B cell (primary cell): ENCODE measurements at regions not wholly inside any gene's neighbourhood (a gene's known extent, or its start where the extent isn't known, plus 50 kb on each side); places are given as distances from the start of the nearest gene placed in this dataset.

Experiments
- ATAC-seq: fragments of 200-7000 bp; cut with Tn5 transposase; one replicate; pipeline ENCODE4 v1.10.0; 2021; ENCODE audit warnings: low read depth, mild to moderate bottlenecking, moderate number of reproducible peaks, moderate library complexity
- CTCF ChIA-PET: fragments of 350-600 bp; sonication (Branson Sonifier 250); formaldehyde crosslinking; loops from one replicate; lab custom pipeline; 2021; ENCODE audit warnings: antibody characterized with exemption, inconsistent platforms; lab: Charles Lee
- POLR2A ChIA-PET: fragments of 350-600 bp; sonication (Branson Sonifier 250); formaldehyde crosslinking; loops from one replicate; lab custom pipeline; 2021; ENCODE audit warnings: antibody characterized with exemption; lab: Charles Lee
- DNase-seq: peaks from one replicate; pipeline ENCODE4 v3.0.0; 2013
- H2AFZ ChIP-seq: 2 replicates; pipeline ENCODE4 v1.6.1; 2012; ENCODE audit warnings: mild to moderate bottlenecking, low read depth, low read length; ENCODE audit not compliant: insufficient read depth, poor library complexity, severe bottlenecking
- H3K27ac ChIP-seq, 2 donors: 1 replicate in 1 of 2; 2 replicates in 1 of 2; pipeline ENCODE4 v1.5.1; 2012 to 2013; ENCODE audit warnings: low read length in 2 of 2, mild to moderate bottlenecking in 2 of 2, moderate library complexity in 1 of 2
- H3K27me3 ChIP-seq, 4 experiments: fragments of 200-600 bp in 1 of 4; sonication (generic) in 1 of 4; replicated peaks in 1 of 4; 1 replicate in 2 of 4; 2 replicates in 2 of 4; pipeline versions ENCODE4 v1.6.1 to v1.7.0; 2013 to 2016; ENCODE audit warnings: low read length in 3 of 4, mild to moderate bottlenecking in 2 of 4, mixed read lengths in 1 of 4, moderate library complexity in 1 of 4; ENCODE audit not compliant: insufficient read depth in 4 of 4, control insufficient read depth in 3 of 4; ENCODE audit errors: control extremely low read depth in 1 of 4
- H3K36me3 ChIP-seq, 2 experiments: replicated peaks in 1 of 2; 1 replicate in 1 of 2; 2 replicates in 1 of 2; pipeline versions ENCODE4 v1.6.1 to v1.7.1; 2013; ENCODE audit warnings: low read length in 1 of 2; ENCODE audit not compliant: insufficient read depth in 2 of 2, control insufficient read depth in 1 of 2; ENCODE audit errors: control extremely low read depth in 1 of 2, extremely low read depth in 1 of 2
- H3K4me1 ChIP-seq, 2 donors: fragments of 200-600 bp in 1 of 2; sonication (generic) in 1 of 2; 1 replicate in 1 of 2; 2 replicates in 1 of 2; pipeline versions ENCODE4 v1.5.1 to v1.6.1; 2013 to 2017; ENCODE audit warnings: low read length in 2 of 2; ENCODE audit not compliant: control insufficient read depth in 2 of 2, insufficient read depth in 2 of 2
- H3K4me2 ChIP-seq: replicated peaks from 2 replicates; pipeline ENCODE3; 2012; ENCODE audit warnings: mild to moderate bottlenecking, low read depth, low read length; ENCODE audit not compliant: poor library complexity, severe bottlenecking
- H3K4me3 ChIP-seq, 5 experiments: fragments of 200-600 bp in 1 of 5; sonication (generic) in 1 of 5; 1 replicate in 3 of 5; 2 replicates in 2 of 5; pipeline versions ENCODE4 v1.5.1 to v1.7.0; 2011 to 2016; ENCODE audit warnings: low read length in 4 of 5, mild to moderate bottlenecking in 4 of 5, low read depth in 2 of 5, control low read depth in 1 of 5, moderate library complexity in 1 of 5; ENCODE audit not compliant: insufficient read depth in 1 of 5; ENCODE audit errors: control extremely low read depth in 1 of 5, extremely low read depth in 1 of 5
- H3K79me2 ChIP-seq: fragments of 200-600 bp; sonication (generic); one replicate; pipeline ENCODE4 v1.6.0; 2016; ENCODE audit warnings: low read length; ENCODE audit not compliant: control insufficient read depth, insufficient read depth
- H3K9ac ChIP-seq: fragments of 200-600 bp; sonication (generic); 2 replicates; pipeline ENCODE4 v1.6.1; 2017; ENCODE audit warnings: mild to moderate bottlenecking, low read length, moderate library complexity
- H3K9me3 ChIP-seq, 3 donors: one replicate each; pipeline versions ENCODE4 v1.6.1 to v1.7.1; 2013; ENCODE audit warnings: low read length in 2 of 3; ENCODE audit not compliant: control insufficient read depth in 2 of 3, insufficient read depth in 1 of 3; ENCODE audit errors: control extremely low read depth in 1 of 3
- H4K20me1 ChIP-seq: 2 replicates; pipeline ENCODE4 v1.6.0; 2012; ENCODE audit warnings: mild to moderate bottlenecking, low read length; ENCODE audit not compliant: insufficient read depth, control insufficient read depth, poor library complexity, severe bottlenecking
- H3K27ac Mint-ChIP-seq: one replicate; pipeline ENCODE4 v1.8.0; 2021; ENCODE audit warnings: mixed read lengths
- H3K27me3 Mint-ChIP-seq: one replicate; pipeline ENCODE4 v1.8.0; 2021; ENCODE audit warnings: mixed read lengths
- H3K4me1 Mint-ChIP-seq: one replicate; pipeline ENCODE4 v1.8.0; 2021; ENCODE audit warnings: mixed read lengths
- H3K4me3 Mint-ChIP-seq: one replicate; pipeline ENCODE4 v1.8.0; 2021; ENCODE audit warnings: mixed read lengths
- H3K9me3 Mint-ChIP-seq: one replicate; pipeline ENCODE4 v1.8.0; 2022; ENCODE audit warnings: mixed read lengths; ENCODE audit not compliant: insufficient read depth
- EZH2 ChIP-seq: IDR thresholded peaks from 2 replicates; pipeline ENCODE4 v1.6.1; 2012; ENCODE audit warnings: borderline replicate concordance, low read depth, mild to moderate bottlenecking, moderate library complexity, low read length; ENCODE audit not compliant: insufficient read depth, poor library complexity, severe bottlenecking
- WGBS: methylation state at CpG from one replicate; pipeline ENCODE4 v1.1.5; 2013; ENCODE audit warnings: missing lambda C conversion rate; ENCODE audit not compliant: insufficient coverage; 5-methylcytosine and 5-hydroxymethylcytosine counted together
- intact Hi-C: fragments of 100-400 bp; cut with micrococcal nuclease; formaldehyde crosslinking; loops from one replicate; pipeline ENCODE4 v1.10.0; 2022
- TF ChIP-seq, protein P1 (sequence below): fragments of 200-600 bp; IDR thresholded peaks from one replicate; pipeline ENCODE4 v1.8.0; 2022; ENCODE audit warnings: antibody characterized with exemption, mild to moderate bottlenecking

DNA sequence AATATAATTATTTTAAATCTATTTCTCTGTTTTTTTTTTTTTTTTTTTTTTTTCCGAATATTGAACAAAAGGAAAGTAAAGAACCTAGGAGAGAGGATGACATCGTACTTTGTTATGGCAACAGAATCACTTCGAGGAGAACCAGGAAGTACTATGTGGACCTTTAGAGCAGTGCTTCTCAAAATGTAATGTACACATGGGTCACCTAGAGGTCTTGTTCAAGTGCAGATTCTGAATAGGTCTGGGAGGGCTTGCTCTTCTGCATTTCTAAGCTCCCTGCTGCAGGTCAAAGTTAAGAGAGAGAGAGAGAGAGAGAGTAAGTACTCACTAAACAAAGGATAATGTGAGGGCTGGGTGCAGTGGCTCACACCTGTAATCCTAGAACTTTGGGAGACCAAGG lies 419.5 kb upstream of the TENM4 start:
- H3K4me1 ChIP-seq = no peaks in the 10 kb centered on the region
- 82% methylated on average over 2 of the region's 3 CpGs for WGBS
- Mint-ChIP-seq H3K4me3 (no peak overlapping the region), H3K27ac (no peak overlapping the region), H3K9me3 (peaks cover 9% of the 10 kb centered on the region), H3K27me3 (no peaks in the 10 kb centered on the region), H3K4me1 (no peaks in the 10 kb centered on the region)
- no peaks in the 10 kb centered on the region for H3K36me3 ChIP-seq
- intact Hi-C loops = no loop called here
- no peak overlapping the region for H2AFZ ChIP-seq
- ATAC-seq = no peak
- no peaks in the 10 kb centered on the region for H4K20me1 ChIP-seq
- no peaks in the 10 kb centered on the region for H3K27me3 ChIP-seq
- POLR2A ChIA-PET = no interaction called here
- CTCF ChIA-PET = interaction anchor here (0.7 kb wide), 1 partner anchor 21 kb away, joined by 5 read pairs; no protein-coding TSS in a partner anchor
- H3K9me3 ChIP-seq = no peaks in the 10 kb centered on the region
- no peak overlapping the region for H3K27ac ChIP-seq
- TF ChIP-seq, protein P1, sequence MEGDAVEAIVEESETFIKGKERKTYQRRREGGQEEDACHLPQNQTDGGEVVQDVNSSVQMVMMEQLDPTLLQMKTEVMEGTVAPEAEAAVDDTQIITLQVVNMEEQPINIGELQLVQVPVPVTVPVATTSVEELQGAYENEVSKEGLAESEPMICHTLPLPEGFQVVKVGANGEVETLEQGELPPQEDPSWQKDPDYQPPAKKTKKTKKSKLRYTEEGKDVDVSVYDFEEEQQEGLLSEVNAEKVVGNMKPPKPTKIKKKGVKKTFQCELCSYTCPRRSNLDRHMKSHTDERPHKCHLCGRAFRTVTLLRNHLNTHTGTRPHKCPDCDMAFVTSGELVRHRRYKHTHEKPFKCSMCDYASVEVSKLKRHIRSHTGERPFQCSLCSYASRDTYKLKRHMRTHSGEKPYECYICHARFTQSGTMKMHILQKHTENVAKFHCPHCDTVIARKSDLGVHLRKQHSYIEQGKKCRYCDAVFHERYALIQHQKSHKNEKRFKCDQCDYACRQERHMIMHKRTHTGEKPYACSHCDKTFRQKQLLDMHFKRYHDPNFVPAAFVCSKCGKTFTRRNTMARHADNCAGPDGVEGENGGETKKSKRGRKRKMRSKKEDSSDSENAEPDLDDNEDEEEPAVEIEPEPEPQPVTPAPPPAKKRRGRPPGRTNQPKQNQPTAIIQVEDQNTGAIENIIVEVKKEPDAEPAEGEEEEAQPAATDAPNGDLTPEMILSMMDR = no peak
- no peak for TF ChIP-seq EZH2
- no peaks in the 10 kb centered on the region for H3K79me2 ChIP-seq
- DNase-seq = no peak
- H3K9ac ChIP-seq = no peak overlapping the region
- H3K4me2 ChIP-seq = no peak overlapping the region
- no peak overlapping the region for H3K4me3 ChIP-seq

- ATAC-seq = no peak
- TF ChIP-seq, protein P1 = no peak
- no peak for TF ChIP-seq EZH2
- H3K27ac Mint-ChIP-seq = no peak overlapping the region
Measured at GRCh38 chr11:79857377-79858214, 416.8 kb upstream of the TENM4 start.

More at GRCh38 chr11:79857377-79858214, 416.8 kb upstream of the TENM4 start:
- H3K27ac ChIP-seq = no peak overlapping the region
- no peak overlapping the region for H3K4me3 ChIP-seq
- no peaks in the 10 kb centered on the region for H3K79me2 ChIP-seq
- H3K4me1 ChIP-seq = no peaks in the 10 kb centered on the region
- H3K4me2 ChIP-seq = no peak overlapping the region
- ChIA-PET POLR2A (no interaction called here), CTCF (no interaction called here)
- no peaks in the 10 kb centered on the region for H4K20me1 ChIP-seq
- no peak overlapping the region for H2AFZ ChIP-seq
- H3K9me3 ChIP-seq = no peaks in the 10 kb centered on the region
- WGBS = 81% methylated on average over 9 of the region's 10 CpGs
- H3K4me1 Mint-ChIP-seq = no peaks in the 10 kb centered on the region
- intact Hi-C loops = no loop called here
- H3K27me3 Mint-ChIP-seq = no peaks in the 10 kb centered on the region
- no peaks in the 10 kb centered on the region for H3K36me3 ChIP-seq
- H3K9ac ChIP-seq = no peak overlapping the region
- peaks cover 8% of the 10 kb centered on the region for H3K9me3 Mint-ChIP-seq
- H3K27me3 ChIP-seq = no peaks in the 10 kb centered on the region
- no peak overlapping the region for H3K4me3 Mint-ChIP-seq
- no peak for DNase-seq
